ENCODE measurements at regions not wholly inside any gene's neighbourhood (a gene's known extent, or its start where the extent isn't known, plus 50 kb on each side); places are given as distances from the start of the nearest gene placed in this dataset.
"Not testable (repeated sequence)": the region's sequence is repeated elsewhere in the genome, so short reads cannot be mapped to it uniquely, and the experiment has no call there.

DNA sequence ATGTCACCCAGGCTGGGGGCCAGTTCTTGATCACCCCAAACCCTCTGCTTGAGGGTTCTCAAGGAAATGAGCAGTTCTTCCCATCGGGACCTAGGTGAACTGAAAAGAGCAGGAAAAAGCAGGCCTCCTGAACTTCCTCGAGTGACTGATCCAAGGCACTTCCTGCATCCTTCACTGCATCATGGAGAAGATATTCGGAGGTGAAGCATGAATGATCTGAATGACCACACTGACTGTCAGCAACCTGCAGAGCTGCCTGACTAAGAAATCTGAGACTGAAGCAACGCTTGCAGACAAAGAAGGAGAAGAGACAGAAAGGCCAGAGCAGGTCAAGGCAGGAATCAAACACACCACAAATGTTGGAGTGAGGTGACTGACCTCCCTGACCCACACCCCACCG, 420.2 kb downstream of the AGTPBP1 start:
- TF ChIP-seq, protein P1, sequence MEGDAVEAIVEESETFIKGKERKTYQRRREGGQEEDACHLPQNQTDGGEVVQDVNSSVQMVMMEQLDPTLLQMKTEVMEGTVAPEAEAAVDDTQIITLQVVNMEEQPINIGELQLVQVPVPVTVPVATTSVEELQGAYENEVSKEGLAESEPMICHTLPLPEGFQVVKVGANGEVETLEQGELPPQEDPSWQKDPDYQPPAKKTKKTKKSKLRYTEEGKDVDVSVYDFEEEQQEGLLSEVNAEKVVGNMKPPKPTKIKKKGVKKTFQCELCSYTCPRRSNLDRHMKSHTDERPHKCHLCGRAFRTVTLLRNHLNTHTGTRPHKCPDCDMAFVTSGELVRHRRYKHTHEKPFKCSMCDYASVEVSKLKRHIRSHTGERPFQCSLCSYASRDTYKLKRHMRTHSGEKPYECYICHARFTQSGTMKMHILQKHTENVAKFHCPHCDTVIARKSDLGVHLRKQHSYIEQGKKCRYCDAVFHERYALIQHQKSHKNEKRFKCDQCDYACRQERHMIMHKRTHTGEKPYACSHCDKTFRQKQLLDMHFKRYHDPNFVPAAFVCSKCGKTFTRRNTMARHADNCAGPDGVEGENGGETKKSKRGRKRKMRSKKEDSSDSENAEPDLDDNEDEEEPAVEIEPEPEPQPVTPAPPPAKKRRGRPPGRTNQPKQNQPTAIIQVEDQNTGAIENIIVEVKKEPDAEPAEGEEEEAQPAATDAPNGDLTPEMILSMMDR (IDR thresholded peaks at IDR 0.05; ENCODE audit: control insufficient read depth, extremely low read depth, insufficient read depth): no peak
- no peak for DNase-seq (ENCODE audit: low read depth)
- no peak overlapping the region for H3K4me3 ChIP-seq (ENCODE audit: low read depth, low read length)

- DNase-seq (ENCODE audit: low read depth): no peak
- H3K4me3 ChIP-seq (ENCODE audit: low read depth, low read length): no peak overlapping the region
- TF ChIP-seq, protein P1 (IDR thresholded peaks at IDR 0.05; ENCODE audit: control insufficient read depth, extremely low read depth, insufficient read depth): no peak
Observed at GRCh38 chr9:85319936-85320656, 421.7 kb downstream of the AGTPBP1 start.

GRCh38 chr9:85315535-85315934, 426.2 kb downstream of the AGTPBP1 start:
- H3K4me3 ChIP-seq (ENCODE audit: low read depth, low read length); DNase-seq (ENCODE audit: low read depth): not testable (repeated sequence)

DNA sequence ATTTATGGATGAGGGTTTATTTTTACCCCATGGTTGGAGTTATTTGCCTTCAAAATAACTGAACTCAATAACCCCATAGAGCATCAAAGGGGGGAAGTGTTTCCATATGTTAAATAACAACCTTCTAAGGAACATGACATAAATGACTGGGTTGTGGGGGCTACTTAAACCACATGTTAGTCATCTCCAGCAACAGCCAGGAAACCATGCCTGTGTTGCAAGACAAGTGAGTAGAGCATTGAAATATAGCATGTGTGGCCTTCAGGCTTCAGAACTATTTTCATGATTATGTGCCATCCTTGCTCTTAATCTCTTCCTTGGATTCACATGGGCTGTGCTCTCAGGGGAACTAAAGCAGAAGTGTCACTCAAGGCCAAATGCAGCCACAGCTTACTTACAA, 431.2 kb downstream of the AGTPBP1 start:
- DNase-seq (ENCODE audit: low read depth): no peak
- H3K4me3 ChIP-seq (ENCODE audit: low read depth, low read length): no peak overlapping the region
- TF ChIP-seq, protein P1 (IDR thresholded peaks at IDR 0.05; ENCODE audit: control insufficient read depth, extremely low read depth, insufficient read depth): no peak

DNA sequence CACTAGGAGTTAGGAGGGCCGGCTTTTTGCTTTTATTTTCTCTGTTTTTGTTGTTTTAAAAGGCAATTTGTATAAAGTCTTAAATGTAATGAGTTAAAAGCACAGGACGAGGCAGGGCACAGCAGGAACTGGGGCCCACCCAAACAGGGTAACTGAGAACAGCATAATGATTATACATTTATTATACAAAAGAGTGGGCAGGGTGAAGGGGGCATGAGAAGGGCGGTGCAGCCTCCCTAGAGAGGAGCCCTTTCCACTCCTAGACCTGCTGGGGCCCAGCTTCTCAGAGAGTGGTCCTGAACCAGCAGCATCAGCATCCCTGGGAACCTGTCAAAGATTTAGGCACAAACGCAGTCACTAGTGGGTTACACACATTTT, 438.0 kb downstream of the AGTPBP1 start:
- TF ChIP-seq, protein P1 (IDR thresholded peaks at IDR 0.05; ENCODE audit: control insufficient read depth, extremely low read depth, insufficient read depth): no peak
- H3K4me3 ChIP-seq (ENCODE audit: low read depth, low read length): no peak overlapping the region
- DNase-seq (ENCODE audit: low read depth): no peak

GRCh38 chr9:85302938-85303756, 438.6 kb downstream of the AGTPBP1 start:
- H3K4me3 ChIP-seq (ENCODE audit: low read depth, low read length): no peak overlapping the region
- TF ChIP-seq, protein P1 (IDR thresholded peaks at IDR 0.05; ENCODE audit: control insufficient read depth, extremely low read depth, insufficient read depth): no peak

DNA sequence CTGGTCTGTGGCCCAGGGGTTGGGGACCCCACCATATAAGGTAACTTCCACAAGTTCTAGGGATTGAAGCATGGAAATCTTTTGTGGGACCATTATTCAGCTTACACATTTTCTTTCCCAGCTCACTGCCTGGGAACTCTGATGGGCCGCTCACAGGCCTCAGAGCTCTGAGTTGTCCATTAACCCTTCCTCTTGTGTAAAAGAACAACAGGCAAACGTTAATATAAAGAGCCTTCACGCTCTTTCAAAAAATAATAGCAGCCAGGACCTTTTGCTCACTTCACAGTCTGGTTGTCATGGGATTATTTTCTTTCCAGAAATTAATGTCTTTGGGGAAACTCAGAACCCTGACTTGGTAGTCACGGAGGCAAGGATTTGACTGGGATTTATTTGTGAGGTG, 443.3 kb downstream of the AGTPBP1 start:
- no peak for DNase-seq (ENCODE audit: low read depth)
- no peak overlapping the region for H3K4me3 ChIP-seq (ENCODE audit: low read depth, low read length)
- TF ChIP-seq, protein P1 (IDR thresholded peaks at IDR 0.05; ENCODE audit: control insufficient read depth, extremely low read depth, insufficient read depth): no peak

More at GRCh38 chr9:85302938-85303756, 438.6 kb downstream of the AGTPBP1 start:
- no peak for DNase-seq (ENCODE audit: low read depth)

- H3K4me3 ChIP-seq (ENCODE audit: low read depth, low read length); DNase-seq (ENCODE audit: low read depth): not testable (repeated sequence)
Observed at GRCh38 chr9:85295244-85295643, 446.5 kb downstream of the AGTPBP1 start.

Data from LNCaP clone FGC (cell line).